GM10266 (cell line): ENCODE measurements at regions not wholly inside any gene's neighbourhood (a gene's known extent, or its start where the extent isn't known, plus 50 kb on each side); places are given as distances from the start of the nearest gene placed in this dataset.

Experiments
- DNase-seq: peaks from one replicate; pipeline ENCODE4 v3.0.0; 2012; ENCODE audit errors: extremely low spot score
- TF ChIP-seq, protein P1 (sequence below): IDR thresholded peaks from 2 replicates; pipeline ENCODE4 v1.5.1; 2012; ENCODE audit warnings: mild to moderate bottlenecking, low read depth; ENCODE audit not compliant: control insufficient read depth, insufficient read depth; ENCODE audit errors: missing control alignments

DNA sequence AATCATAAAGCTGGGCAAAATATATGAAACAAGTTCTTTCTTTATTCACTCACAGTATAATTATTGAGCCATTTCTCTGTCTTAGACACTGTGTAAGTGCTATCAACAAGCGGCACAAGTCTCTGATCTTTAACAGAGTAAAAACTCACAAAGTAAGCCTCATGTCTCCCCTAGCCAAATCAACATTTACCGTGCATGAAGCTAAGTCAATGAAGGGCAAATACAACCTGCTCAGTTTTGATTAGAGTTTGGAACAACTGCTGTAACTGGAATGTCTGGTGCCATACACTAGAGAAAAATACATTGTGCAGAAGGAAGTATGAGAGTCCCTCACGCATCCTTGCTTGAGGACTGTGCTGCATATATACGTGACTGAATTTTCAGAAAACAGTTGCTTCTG is 291.0 kb upstream of the EPHA3 start:
- DNase-seq: no peak
- TF ChIP-seq, protein P1, sequence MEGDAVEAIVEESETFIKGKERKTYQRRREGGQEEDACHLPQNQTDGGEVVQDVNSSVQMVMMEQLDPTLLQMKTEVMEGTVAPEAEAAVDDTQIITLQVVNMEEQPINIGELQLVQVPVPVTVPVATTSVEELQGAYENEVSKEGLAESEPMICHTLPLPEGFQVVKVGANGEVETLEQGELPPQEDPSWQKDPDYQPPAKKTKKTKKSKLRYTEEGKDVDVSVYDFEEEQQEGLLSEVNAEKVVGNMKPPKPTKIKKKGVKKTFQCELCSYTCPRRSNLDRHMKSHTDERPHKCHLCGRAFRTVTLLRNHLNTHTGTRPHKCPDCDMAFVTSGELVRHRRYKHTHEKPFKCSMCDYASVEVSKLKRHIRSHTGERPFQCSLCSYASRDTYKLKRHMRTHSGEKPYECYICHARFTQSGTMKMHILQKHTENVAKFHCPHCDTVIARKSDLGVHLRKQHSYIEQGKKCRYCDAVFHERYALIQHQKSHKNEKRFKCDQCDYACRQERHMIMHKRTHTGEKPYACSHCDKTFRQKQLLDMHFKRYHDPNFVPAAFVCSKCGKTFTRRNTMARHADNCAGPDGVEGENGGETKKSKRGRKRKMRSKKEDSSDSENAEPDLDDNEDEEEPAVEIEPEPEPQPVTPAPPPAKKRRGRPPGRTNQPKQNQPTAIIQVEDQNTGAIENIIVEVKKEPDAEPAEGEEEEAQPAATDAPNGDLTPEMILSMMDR: no peak

DNA sequence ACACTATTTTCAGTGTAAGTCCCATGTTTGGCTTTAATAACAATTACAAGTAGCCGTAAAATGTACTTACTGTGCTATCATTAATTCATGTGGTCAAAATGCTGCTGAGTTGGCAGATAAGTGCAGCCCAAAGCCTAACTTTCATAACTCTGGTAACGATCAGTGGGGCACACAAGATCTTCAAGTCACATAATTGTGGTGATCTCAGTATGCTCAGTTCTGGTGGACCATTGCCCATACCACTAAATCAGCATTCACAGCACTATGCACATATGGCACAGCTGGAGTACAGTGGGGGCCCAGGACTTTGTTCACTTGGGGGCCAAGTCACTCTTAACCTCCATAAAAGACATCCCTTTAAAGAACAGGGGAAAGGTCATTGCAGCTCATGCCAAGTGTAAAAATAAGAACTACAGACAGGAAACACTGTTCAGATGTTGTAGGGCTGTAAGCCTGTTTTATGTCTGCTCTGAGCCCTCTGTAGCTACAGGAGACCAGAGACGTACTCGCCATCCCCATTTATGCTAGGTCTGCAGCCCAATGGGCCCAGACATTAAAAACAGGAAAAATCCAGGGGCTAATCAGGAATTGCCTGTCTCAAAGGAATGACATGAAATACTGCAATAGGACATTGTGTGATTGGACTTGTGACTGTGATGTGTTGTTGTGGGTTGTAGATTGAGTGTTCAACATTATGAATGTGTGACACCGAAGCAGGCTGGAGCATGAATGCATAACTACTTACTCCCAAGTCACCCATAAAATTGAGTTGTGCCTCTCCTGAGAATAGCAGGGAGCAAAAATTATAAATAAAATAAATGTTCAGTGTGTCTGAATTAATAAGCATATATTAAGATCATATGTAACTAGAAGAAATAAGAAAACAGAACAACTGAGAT is 282.5 kb upstream of the EPHA3 start:
- no peak for DNase-seq
- TF ChIP-seq, protein P1: no peak

DNA sequence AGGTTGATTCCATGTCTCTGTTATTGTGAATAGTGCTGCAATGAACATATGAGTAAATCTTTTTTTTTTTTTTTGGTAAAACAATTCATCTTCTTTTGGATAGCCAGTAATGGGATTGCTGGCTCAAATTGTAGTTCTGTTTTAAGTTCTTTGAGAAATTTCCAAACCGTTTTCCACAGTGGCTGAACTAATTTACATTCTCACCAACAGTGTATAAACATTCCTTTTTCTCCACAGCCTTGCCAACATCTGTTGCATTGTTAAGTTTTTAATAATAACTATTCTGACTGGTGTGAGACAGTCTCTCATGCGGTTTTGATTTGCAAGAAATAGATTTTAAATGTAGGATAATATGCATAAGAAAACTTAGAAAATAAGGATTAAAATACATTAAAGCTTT is 279.0 kb upstream of the EPHA3 start:
- DNase-seq: no peak
- TF ChIP-seq, protein P1: no peak

DNA sequence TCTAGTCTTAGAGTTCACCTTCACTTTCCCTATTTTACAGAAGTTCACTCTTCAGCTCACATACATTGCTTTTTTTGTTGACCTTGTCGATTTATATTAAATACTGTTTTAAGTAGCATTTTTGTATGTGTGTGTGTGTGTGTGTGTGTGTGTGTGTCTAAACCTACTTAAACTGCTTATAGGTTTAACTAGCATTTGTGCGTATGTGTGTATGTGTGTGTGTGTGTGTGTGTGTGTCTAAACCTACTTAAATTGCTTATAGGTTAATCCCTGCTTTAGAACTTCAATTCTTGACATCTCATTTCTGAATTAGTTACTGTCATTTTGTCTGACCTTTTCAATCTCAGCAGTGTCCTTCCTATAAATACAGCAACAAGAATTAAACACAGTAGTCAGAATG is 254.8 kb upstream of the EPHA3 start:
- TF ChIP-seq, protein P1: no peak
- DNase-seq: no peak

DNA sequence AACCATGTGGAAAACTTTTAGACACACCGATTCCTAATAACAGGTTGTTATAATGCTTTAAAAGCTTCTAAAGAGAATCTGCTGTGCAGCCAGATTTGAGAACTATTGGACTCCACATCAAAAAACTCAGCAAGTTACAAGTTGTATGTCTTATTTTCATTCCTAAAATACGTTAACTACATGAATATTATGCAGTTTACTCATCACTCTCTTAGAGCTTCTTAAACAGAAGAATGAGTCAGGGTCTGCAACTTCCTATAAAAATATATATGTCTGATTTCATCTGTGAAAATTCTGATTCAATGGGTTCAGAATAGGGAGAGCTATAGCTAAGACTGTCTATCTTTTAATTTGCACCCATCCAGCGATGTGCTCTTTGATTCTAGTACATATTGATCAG is 244.2 kb upstream of the EPHA3 start:
- TF ChIP-seq, protein P1: no peak
- no peak for DNase-seq

DNA sequence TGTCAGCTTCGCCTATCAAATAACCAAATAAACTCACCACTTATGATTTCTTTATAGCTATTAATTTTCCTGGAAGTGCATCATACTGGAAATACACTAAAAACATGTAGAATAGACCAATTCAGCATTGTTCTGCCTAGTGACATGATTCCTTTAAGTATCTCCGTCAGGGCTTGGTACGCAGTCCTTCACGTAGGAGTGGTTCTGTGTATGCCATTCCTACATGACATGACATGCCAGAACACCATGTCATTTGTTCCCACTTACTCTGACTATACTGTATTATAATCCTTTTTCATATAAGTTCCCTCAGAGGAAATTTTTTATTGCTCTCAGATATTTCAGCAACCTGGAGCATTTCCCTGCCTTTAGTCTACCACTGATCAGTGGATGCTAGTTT is 230.7 kb upstream of the EPHA3 start:
- DNase-seq: no peak
- TF ChIP-seq, protein P1: no peak

DNA sequence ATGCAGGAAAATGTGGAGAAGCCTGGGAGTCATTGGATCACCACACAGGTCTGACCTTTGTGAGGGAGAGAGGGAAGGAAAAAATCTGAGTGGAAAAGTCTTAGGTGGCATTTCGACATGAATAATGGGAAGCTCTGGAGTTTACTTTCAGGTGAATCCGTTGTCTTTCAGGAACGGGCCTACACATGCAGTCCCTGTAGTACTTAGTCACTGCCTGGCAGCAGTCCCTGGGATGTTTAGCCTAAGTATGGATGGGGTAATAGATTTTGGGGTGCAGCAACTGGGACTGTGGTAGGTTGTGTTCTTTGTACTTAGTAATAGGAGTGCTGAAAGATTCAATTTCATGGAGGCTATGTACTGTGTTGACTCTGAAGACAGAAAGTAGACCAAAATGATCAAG is 227.5 kb upstream of the EPHA3 start:
- TF ChIP-seq, protein P1: no peak
- DNase-seq: no peak
